B cell (primary cell): ENCODE measurements at regions not wholly inside any gene's neighbourhood (a gene's known extent, or its start where the extent isn't known, plus 50 kb on each side); places are given as distances from the start of the nearest gene placed in this dataset.

Experiments used
- EZH2 ChIP-seq: IDR thresholded peaks from 2 replicates; pipeline ENCODE4 v1.6.1; 2012; ENCODE audit warnings: borderline replicate concordance, low read depth, mild to moderate bottlenecking, moderate library complexity, low read length; ENCODE audit not compliant: insufficient read depth, poor library complexity, severe bottlenecking
- TF ChIP-seq, protein P1 (sequence below): fragments of 200-600 bp; IDR thresholded peaks from one replicate; pipeline ENCODE4 v1.8.0; 2022; ENCODE audit warnings: antibody characterized with exemption, mild to moderate bottlenecking

DNA sequence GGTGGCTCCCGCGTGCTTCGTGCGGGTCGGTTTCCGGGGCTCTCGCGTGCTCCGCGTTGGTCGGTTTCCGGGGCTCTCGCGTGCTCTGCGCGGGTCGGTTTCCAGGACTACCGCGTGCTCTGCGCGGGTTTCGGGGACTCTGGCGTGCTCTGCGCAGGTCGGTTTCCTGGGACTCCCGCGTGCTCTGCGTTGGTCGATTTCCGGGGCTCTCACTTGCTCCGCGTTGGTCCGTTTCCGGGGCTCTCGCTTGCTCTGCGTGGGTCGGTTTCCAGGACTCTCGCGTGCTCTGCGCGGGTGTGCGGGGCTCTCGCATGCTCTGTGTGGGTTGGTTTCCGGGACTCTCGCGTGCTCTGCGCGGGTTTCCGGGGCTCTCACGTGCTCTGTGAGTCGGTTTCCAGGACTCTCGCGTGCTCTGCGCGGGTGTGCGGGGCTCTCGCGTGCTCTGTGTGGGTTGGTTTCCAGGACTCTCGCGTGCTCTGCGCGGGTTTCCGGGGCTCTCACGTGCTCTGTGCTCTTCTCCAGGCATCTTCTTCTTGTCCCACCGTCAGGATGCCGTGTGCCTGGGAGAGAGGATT lies 109.9 kb upstream of the LRPAP1 start:
- TF ChIP-seq, protein P1, sequence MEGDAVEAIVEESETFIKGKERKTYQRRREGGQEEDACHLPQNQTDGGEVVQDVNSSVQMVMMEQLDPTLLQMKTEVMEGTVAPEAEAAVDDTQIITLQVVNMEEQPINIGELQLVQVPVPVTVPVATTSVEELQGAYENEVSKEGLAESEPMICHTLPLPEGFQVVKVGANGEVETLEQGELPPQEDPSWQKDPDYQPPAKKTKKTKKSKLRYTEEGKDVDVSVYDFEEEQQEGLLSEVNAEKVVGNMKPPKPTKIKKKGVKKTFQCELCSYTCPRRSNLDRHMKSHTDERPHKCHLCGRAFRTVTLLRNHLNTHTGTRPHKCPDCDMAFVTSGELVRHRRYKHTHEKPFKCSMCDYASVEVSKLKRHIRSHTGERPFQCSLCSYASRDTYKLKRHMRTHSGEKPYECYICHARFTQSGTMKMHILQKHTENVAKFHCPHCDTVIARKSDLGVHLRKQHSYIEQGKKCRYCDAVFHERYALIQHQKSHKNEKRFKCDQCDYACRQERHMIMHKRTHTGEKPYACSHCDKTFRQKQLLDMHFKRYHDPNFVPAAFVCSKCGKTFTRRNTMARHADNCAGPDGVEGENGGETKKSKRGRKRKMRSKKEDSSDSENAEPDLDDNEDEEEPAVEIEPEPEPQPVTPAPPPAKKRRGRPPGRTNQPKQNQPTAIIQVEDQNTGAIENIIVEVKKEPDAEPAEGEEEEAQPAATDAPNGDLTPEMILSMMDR = no peak
- TF ChIP-seq EZH2 = no peak
